Pancreas (tissue), 10 donors: ENCODE measurements at regions not wholly inside any gene's neighbourhood (a gene's known extent, or its start where the extent isn't known, plus 50 kb on each side); places are given as distances from the start of the nearest gene placed in this dataset.

Source experiments
- ATAC-seq, 4 donors: fragments of 200-7000 bp; cut with Tn5 transposase; one replicate each; pipeline versions ENCODE4 v1.8.0 to v1.9.1; 2020; ENCODE audit warnings: mild to moderate bottlenecking in 4 of 4, moderate library complexity in 4 of 4
- DNase-seq, 6 donors: peaks; one replicate each; pipeline ENCODE4 v3.0.0-alpha.2; 2020
- FAIRE-seq: peaks from 2 replicates; lab custom pipeline; 2012; peaks lifted over from hg19 to GRCh38; lab: Jason Lieb, UNC
- H3K27ac ChIP-seq, 4 donors: fragments of 200-600 bp; sonication (generic); 1 replicate in 3 of 4; 2 replicates in 1 of 4; pipeline versions ENCODE4 v1.5.0 to v1.8.0; 2020
- H3K27me3 ChIP-seq, 4 donors: fragments of 200-600 bp; one replicate each; pipeline ENCODE4 v1.8.0; 2021
- H3K36me3 ChIP-seq, 3 donors: fragments of 200-600 bp; sonication (generic) in 1 of 3; one replicate each; pipeline versions ENCODE4 v1.5.0 to v1.8.0; 2020 to 2021
- H3K4me1 ChIP-seq, 3 donors: fragments of 200-600 bp; one replicate each; pipeline ENCODE4 v1.8.0; 2021
- H3K4me3 ChIP-seq, 4 donors: fragments of 200-600 bp; sonication (generic) in 2 of 4; one replicate each; pipeline versions ENCODE4 v1.5.0 to v1.8.0; 2020 to 2021
- H3K9me3 ChIP-seq, 4 donors: fragments of 200-600 bp; one replicate each; pipeline ENCODE4 v1.8.0; 2021
- WGBS, 2 donors: extraction: QIAGEN DNeasy Blood & Tissue Kit; methylation state at CpG; one replicate each; pipeline ENCODE4 v1.1.7; 2013; 5-methylcytosine and 5-hydroxymethylcytosine counted together
- intact Hi-C, 3 donors: fragments of 100-400 bp; cut with DNase I; formaldehyde crosslinking; loops; one replicate each; pipeline versions ENCODE4 v1.11.1 to v1.14.2; 2022
- TF ChIP-seq, protein P1 (sequence below), 4 donors: fragments of 200-600 bp; sonication (generic) in 3 of 4; IDR thresholded peaks; one replicate each; pipeline versions ENCODE4 v1.5.0 to v1.8.0; 2021; ENCODE audit warnings: antibody characterized with exemption in 4 of 4
- donor health status: healthy with polysubstance abuse.
- donor health status: DM: no; HTN: no; CAD: no; lungs with moderate emphysema.
- donor health status: DM: no; HTN: no; CAD: no.
- donor health status: control.
- donor health status: control.
- donor health status: Bipolar disorder and iron deficiency.
- donor health status: DM: yes; HTN: yes; CAD: no.
- donor health status: DM: no; HTN: no; CAD: no.
- donor health status: DM: no; HTN: no; CAD: no.
- donor health status: DM: yes; HTN: yes; CAD: no.

- 64% methylated on average over 8 of the region's 8 CpGs for WGBS, 2 donors
- ATAC-seq (no peak), FAIRE-seq (no peak)
Observed at GRCh38 chr2:118290411-118291250, 202.4 kb downstream of the INSIG2 start.

GRCh38 chr2:118279005-118279404, 190.7 kb downstream of the INSIG2 start:
- ATAC-seq, result no peak
- H3K27me3 ChIP-seq, result no peaks in the 10 kb centered on the region
- no peaks in the 10 kb centered on the region for H3K4me1 ChIP-seq
- no peak overlapping the region for H3K27ac ChIP-seq
- H3K9me3 ChIP-seq, result no peaks in the 10 kb centered on the region
- WGBS, 2 donors, result 38 to 42% methylated on average over 3 of the region's 3 CpGs
- TF ChIP-seq, protein P1, sequence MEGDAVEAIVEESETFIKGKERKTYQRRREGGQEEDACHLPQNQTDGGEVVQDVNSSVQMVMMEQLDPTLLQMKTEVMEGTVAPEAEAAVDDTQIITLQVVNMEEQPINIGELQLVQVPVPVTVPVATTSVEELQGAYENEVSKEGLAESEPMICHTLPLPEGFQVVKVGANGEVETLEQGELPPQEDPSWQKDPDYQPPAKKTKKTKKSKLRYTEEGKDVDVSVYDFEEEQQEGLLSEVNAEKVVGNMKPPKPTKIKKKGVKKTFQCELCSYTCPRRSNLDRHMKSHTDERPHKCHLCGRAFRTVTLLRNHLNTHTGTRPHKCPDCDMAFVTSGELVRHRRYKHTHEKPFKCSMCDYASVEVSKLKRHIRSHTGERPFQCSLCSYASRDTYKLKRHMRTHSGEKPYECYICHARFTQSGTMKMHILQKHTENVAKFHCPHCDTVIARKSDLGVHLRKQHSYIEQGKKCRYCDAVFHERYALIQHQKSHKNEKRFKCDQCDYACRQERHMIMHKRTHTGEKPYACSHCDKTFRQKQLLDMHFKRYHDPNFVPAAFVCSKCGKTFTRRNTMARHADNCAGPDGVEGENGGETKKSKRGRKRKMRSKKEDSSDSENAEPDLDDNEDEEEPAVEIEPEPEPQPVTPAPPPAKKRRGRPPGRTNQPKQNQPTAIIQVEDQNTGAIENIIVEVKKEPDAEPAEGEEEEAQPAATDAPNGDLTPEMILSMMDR (IDR thresholded peaks at IDR 0.05), result no peak
- H3K36me3 ChIP-seq, result no peaks in the 10 kb centered on the region
- no peak overlapping the region for H3K4me3 ChIP-seq
- intact Hi-C loops, result no loop called here
- no peak for FAIRE-seq
- no peak for DNase-seq

More at GRCh38 chr2:118290411-118291250, 202.4 kb downstream of the INSIG2 start:
- H3K27me3 ChIP-seq, result peaks cover 0 to 3% (median 0%) of the 10 kb centered on the region in 4 donors
- no peak overlapping the region for H3K27ac ChIP-seq
- H3K4me3 ChIP-seq, result no peak overlapping the region
- H3K9me3 ChIP-seq, result no peaks in the 10 kb centered on the region
- H3K36me3 ChIP-seq, result no peaks in the 10 kb centered on the region
- TF ChIP-seq, protein P1 (IDR thresholded peaks at IDR 0.05), result no peak
- no peaks in the 10 kb centered on the region for H3K4me1 ChIP-seq
- no peak for DNase-seq
- intact Hi-C loops, result no loop called here

DNA sequence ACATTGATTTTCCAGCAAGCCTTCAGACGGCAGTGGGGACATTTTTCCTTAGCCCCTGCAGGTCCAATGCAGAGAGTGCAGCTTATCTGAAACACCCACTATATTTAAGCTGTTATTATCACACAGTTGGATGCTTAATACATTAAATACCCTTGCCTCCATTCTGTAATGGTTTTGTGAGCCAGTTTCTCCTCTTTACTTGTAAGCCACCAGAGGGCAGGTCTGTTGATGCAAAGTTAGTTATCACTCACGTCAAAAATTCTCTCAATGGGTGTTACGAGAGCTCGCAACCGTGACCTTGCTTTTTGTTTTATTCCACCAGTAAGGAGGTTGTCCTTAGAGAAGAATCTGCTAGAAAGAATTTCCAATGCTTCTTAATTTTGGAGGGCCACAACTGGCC, 189.8 kb downstream of the INSIG2 start:
- no peaks in the 10 kb centered on the region for H3K36me3 ChIP-seq
- no peak for ATAC-seq

DNA sequence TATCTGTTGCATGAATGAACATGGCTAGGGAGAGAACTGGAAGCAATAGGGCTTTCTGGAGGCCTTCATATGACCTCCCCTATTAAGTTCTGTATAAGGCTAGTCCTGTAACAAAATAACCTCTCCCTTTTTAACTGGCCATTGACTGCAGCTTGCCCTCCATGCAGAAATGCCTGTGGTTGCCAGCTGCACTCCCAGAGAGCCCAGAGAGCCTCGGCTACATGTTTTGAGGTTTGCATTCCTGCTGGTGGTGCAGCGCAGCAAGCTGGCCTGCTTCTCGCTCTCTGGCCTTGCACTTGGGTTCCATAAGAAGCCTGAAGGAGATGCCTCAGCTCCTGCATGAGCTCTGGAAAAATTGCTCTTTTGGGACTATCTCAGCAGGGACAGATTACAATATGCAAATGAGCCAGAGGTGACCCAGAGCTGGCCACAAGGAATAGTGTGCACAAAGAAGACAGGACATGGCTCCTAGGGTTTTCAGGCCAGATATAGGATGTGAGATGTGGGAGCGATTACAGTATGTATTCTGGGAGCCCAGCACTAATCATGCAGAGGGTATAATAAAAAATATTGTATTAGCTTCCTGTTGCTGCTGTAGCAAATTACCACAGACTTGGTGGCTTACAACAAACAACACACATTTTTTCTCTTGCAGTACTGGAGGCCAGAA, 186.7 kb downstream of the INSIG2 start:
- Histone ChIP-seq H3K36me3 (no peaks in the 10 kb centered on the region), H3K27ac (no peak overlapping the region), H3K4me3 (no peak overlapping the region), H3K4me1 (no peaks in the 10 kb centered on the region), H3K27me3 (no peaks in the 10 kb centered on the region), H3K9me3 (no peaks in the 10 kb centered on the region)
- TF ChIP-seq, protein P1 (IDR thresholded peaks at IDR 0.05), result no peak
- FAIRE-seq (no peak), ATAC-seq (no peak), DNase-seq (no peak)
- intact Hi-C loops, result no loop called here
- 77 to 84% methylated on average over 4 of the region's 4 CpGs for WGBS, 2 donors

More for the DNA sequence above, 189.8 kb downstream of the INSIG2 start:
- TF ChIP-seq, protein P1 (IDR thresholded peaks at IDR 0.05), result no peak
- DNase-seq, result no peak
- Histone ChIP-seq H3K27me3 (no peaks in the 10 kb centered on the region), H3K4me1 (no peaks in the 10 kb centered on the region), H3K4me3 (no peak overlapping the region), H3K27ac (no peak overlapping the region), H3K9me3 (no peaks in the 10 kb centered on the region)
- intact Hi-C loops, result no loop called here
- no peak for FAIRE-seq
- WGBS, 2 donors, result 81 to 87% methylated on average over 5 of the region's 5 CpGs
